Mesendoderm (in vitro differentiated cells): ENCODE measurements at regions not wholly inside any gene's neighbourhood (a gene's known extent, or its start where the extent isn't known, plus 50 kb on each side); places are given as distances from the start of the nearest gene placed in this dataset.

Experiments
- DNase-seq: peaks from one replicate; pipeline ENCODE4 v3.0.0; 2013
- H2AK5ac ChIP-seq: 2 replicates; pipeline ENCODE4 v1.6.1; 2013; ENCODE audit warnings: low read length, inconsistent platforms
- H2BK120ac ChIP-seq: 2 replicates; pipeline ENCODE4 v1.6.1; 2013; ENCODE audit warnings: low read depth, mild to moderate bottlenecking, low read length, moderate library complexity, mixed read lengths
- H2BK15ac ChIP-seq: replicated peaks from 2 replicates; pipeline ENCODE4 v1.6.1; 2013; ENCODE audit warnings: low read depth, mild to moderate bottlenecking, moderate library complexity
- H2BK5ac ChIP-seq: 2 replicates; pipeline ENCODE4 v1.6.1; 2013; ENCODE audit warnings: low read length, inconsistent platforms
- H3K18ac ChIP-seq: 2 replicates; pipeline ENCODE4 v1.6.1; 2013; ENCODE audit warnings: mild to moderate bottlenecking, low read length, mixed read lengths
- H3K23ac ChIP-seq: one replicate; pipeline ENCODE4 v1.6.1; 2013; ENCODE audit warnings: low read length
- H3K27ac ChIP-seq: 2 replicates; pipeline ENCODE4 v1.5.1; 2013; ENCODE audit warnings: low read depth, mild to moderate bottlenecking, inconsistent platforms, low read length, moderate library complexity
- H3K27me3 ChIP-seq: 2 replicates; pipeline ENCODE4 v1.6.1; 2013; ENCODE audit warnings: low read length, control low read depth, mild to moderate bottlenecking, inconsistent platforms; ENCODE audit not compliant: insufficient read depth, poor library complexity
- H3K36me3 ChIP-seq: 2 replicates; pipeline ENCODE4 v1.6.1; 2013; ENCODE audit warnings: low read length, inconsistent platforms; ENCODE audit not compliant: control insufficient read depth, insufficient read depth
- H3K4ac ChIP-seq: one replicate; pipeline ENCODE4 v1.6.1; 2013; ENCODE audit warnings: low read depth, mild to moderate bottlenecking, low read length, moderate library complexity
- H3K4me1 ChIP-seq: 2 replicates; pipeline ENCODE4 v1.6.1; 2013; ENCODE audit warnings: low read depth, low read length, inconsistent platforms; ENCODE audit not compliant: control insufficient read depth
- H3K4me2 ChIP-seq: 2 replicates; pipeline ENCODE4 v1.6.1; 2013; ENCODE audit warnings: low read length
- H3K4me3 ChIP-seq: 2 replicates; pipeline ENCODE4 v1.5.1; 2013; ENCODE audit warnings: mild to moderate bottlenecking, low read length
- H3K56ac ChIP-seq: one replicate; pipeline ENCODE4 v1.6.1; 2013; ENCODE audit warnings: low read length
- H3K79me1 ChIP-seq: 2 replicates; pipeline ENCODE4 v1.6.1; 2013; ENCODE audit warnings: low read length, inconsistent platforms
- H3K79me2 ChIP-seq: 2 replicates; pipeline ENCODE4 v1.6.1; 2013; ENCODE audit warnings: mild to moderate bottlenecking, low read length; ENCODE audit not compliant: control insufficient read depth, insufficient read depth
- H3K9ac ChIP-seq: 2 replicates; pipeline ENCODE4 v1.6.1; 2013; ENCODE audit warnings: low read length, inconsistent platforms
- H4K5ac ChIP-seq: one replicate; pipeline ENCODE4 v1.6.1; 2013; ENCODE audit warnings: low read length
- H4K8ac ChIP-seq: one replicate; pipeline ENCODE4 v1.6.1; 2013; ENCODE audit warnings: low read depth, mild to moderate bottlenecking, control low read depth, low read length, moderate library complexity
- WGBS: extraction: QIAGEN DNeasy Blood & Tissue Kit; methylation state at CpG from one replicate; pipeline ENCODE4 v1.1.7; 2013; ENCODE audit warnings: low lambda C conversion rate, missing lambda C conversion rate; ENCODE audit not compliant: insufficient coverage; ENCODE audit errors: extremely low coverage; 5-methylcytosine and 5-hydroxymethylcytosine counted together

DNA sequence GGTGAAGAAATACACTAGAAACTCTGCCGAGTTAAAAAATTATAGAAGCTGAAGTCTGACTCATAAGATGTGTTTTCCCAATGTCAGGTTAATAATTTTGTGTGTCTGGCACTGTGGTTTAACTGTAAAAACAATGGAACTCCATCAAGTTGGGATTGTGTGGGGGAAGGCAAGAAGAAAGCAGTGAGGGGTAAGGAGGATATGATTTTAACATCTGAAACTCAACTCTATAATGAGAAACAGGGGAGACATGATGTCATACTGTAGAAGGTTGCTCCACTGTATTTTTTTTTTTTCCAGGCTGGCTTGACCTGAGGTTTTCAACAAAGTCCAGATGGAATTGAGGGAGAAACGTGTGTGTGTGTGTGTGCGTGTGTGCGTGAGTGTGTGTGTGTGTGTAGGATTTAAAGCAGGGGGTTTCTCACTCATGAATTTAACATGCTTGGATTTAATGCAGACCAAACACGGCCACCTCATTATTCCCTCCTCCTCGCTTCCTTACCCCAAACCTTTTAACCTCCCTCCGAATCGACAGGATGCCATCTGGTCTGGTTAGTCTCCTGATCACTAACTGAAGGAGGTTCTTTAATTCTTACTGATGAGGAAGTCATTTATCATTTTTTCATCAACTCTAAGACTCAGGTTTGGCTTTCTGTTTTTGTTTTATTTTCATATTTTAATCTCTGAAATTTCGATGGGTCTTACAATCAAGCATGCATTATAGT is 140.2 kb upstream of the LPAR1 start:
- no peak overlapping the region for H3K4me3 ChIP-seq
- H2BK5ac ChIP-seq, result no peak overlapping the region
- H2AK5ac ChIP-seq, result no peak overlapping the region
- no peak for DNase-seq
- H4K5ac ChIP-seq, result no peak overlapping the region
- H3K56ac ChIP-seq, result no peak overlapping the region
- no peak overlapping the region for H2BK15ac ChIP-seq
- H3K4me1 ChIP-seq, result no peaks in the 10 kb centered on the region
- no CpG with 5 or more reads among the region's 9 CpGs for WGBS
- H3K36me3 ChIP-seq, result no peaks in the 10 kb centered on the region
- no peak overlapping the region for H3K9ac ChIP-seq
- peak overlapping the region; percentile 54 for H2BK120ac ChIP-seq
- no peak overlapping the region for H3K23ac ChIP-seq
- no peak overlapping the region for H3K27ac ChIP-seq
- no peak overlapping the region for H3K18ac ChIP-seq
- H3K4ac ChIP-seq, result no peak overlapping the region
- H3K27me3 ChIP-seq, result no peaks in the 10 kb centered on the region
- no peak overlapping the region for H3K4me2 ChIP-seq
- no peaks in the 10 kb centered on the region for H3K79me1 ChIP-seq
- no peaks in the 10 kb centered on the region for H3K79me2 ChIP-seq
- H4K8ac ChIP-seq, result no peak overlapping the region

DNA sequence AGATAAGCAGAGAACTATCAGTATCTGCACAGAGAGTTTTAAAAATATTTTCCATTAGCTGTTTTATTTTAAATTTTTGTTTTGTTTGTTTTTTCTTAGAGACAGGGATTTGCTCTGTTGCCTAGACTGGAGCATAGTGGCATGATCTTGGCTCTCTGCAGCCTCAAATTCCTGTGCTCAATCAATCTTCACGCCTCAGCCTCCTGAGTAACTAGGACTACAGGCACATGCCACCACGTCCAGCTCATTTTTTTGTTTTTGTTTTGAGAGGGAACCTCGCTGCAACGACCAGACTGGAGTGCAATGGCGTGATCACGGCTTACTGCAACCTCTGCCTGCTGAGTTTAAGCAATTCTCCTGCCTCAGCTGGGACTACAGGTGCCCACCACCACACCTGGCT is 138.2 kb upstream of the LPAR1 start:
- H3K4me2 ChIP-seq, result no peak overlapping the region
- no peak overlapping the region for H3K9ac ChIP-seq
- H4K5ac ChIP-seq, result no peak overlapping the region
- WGBS, result no CpG with 5 or more reads among the region's 6 CpGs
- no peak overlapping the region for H3K23ac ChIP-seq
- no peak overlapping the region for H3K27ac ChIP-seq
- no peak overlapping the region for H3K4me3 ChIP-seq
- H2AK5ac ChIP-seq, result no peak overlapping the region
- no peak overlapping the region for H3K56ac ChIP-seq
- no peaks in the 10 kb centered on the region for H3K36me3 ChIP-seq
- no peak overlapping the region for H2BK120ac ChIP-seq
- H3K79me1 ChIP-seq, result no peaks in the 10 kb centered on the region
- H3K79me2 ChIP-seq, result no peaks in the 10 kb centered on the region
- H2BK5ac ChIP-seq, result no peak overlapping the region
- H3K4me1 ChIP-seq, result no peaks in the 10 kb centered on the region
- DNase-seq, result no peak
- H4K8ac ChIP-seq, result no peak overlapping the region
- no peak overlapping the region for H2BK15ac ChIP-seq
- H3K4ac ChIP-seq, result no peak overlapping the region
- H3K18ac ChIP-seq, result no peak overlapping the region
- no peaks in the 10 kb centered on the region for H3K27me3 ChIP-seq

DNA sequence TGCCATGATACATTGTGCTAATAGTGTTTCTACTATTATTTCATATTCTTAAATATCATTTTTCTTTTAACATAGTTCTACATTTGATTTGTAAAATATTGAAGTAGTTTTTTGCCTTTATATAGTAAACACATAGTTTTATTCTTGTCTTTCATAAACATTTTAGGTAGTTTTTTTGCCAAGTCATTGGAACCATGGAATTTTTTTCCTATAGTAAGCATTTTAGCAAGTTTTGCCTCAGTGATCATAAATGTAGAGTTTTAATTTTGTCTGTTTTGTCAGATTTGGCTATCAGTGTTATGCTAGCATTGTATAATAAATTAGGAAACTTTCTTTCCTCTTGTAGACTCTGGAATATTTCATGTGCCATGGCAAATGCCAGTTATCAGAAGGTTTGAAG is 137.1 kb upstream of the LPAR1 start:
- Histone ChIP-seq H3K56ac (no peak overlapping the region), H2AK5ac (no peak overlapping the region), H3K4me1 (no peaks in the 10 kb centered on the region), H2BK15ac (no peak overlapping the region), H3K79me1 (no peaks in the 10 kb centered on the region), H3K27me3 (no peaks in the 10 kb centered on the region), H3K4ac (no peak overlapping the region), H4K5ac (no peak overlapping the region), H2BK120ac (no peak overlapping the region), H3K36me3 (no peaks in the 10 kb centered on the region), H3K9ac (no peak overlapping the region), H4K8ac (no peak overlapping the region), H3K27ac (no peak overlapping the region), H3K79me2 (no peaks in the 10 kb centered on the region), H3K23ac (no peak overlapping the region), H3K4me2 (no peak overlapping the region), H2BK5ac (no peak overlapping the region), H3K18ac (no peak overlapping the region), H3K4me3 (no peak overlapping the region)
- DNase-seq, result no peak

DNA sequence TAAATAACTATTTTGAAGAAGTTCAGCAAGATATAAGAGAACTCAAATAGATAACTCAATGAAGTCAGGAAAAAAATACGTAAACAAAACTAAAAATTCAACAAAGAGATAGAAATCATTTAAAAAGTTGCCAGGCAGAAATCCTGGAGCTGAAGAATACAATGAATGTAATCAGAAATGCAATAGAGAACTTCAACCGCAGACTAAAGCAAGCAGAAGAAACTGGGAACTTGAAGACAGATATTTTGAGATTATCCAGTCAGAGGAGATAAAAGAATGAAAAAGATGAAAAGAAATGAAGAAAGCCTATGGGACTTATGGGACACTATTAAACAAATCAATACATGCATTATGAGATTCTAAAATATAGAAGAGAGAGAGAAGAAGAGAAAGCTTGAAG is 129.1 kb upstream of the LPAR1 start:
- H3K27ac ChIP-seq, result no peak overlapping the region
- H3K4me2 ChIP-seq, result no peak overlapping the region
- no peak overlapping the region for H3K23ac ChIP-seq
- H2AK5ac ChIP-seq, result no peak overlapping the region
- H4K5ac ChIP-seq, result no peak overlapping the region
- no peaks in the 10 kb centered on the region for H3K36me3 ChIP-seq
- no peaks in the 10 kb centered on the region for H3K79me1 ChIP-seq
- H4K8ac ChIP-seq, result no peak overlapping the region
- no peak overlapping the region for H3K4me3 ChIP-seq
- H3K27me3 ChIP-seq, result no peaks in the 10 kb centered on the region
- no CpG with 5 or more reads among the region's 2 CpGs for WGBS
- H3K56ac ChIP-seq, result no peak overlapping the region
- H2BK5ac ChIP-seq, result no peak overlapping the region
- no peak overlapping the region for H2BK120ac ChIP-seq
- peaks cover 2% of the 10 kb centered on the region for H3K4me1 ChIP-seq
- H3K18ac ChIP-seq, result no peak overlapping the region
- H2BK15ac ChIP-seq, result no peak overlapping the region
- no peak overlapping the region for H3K4ac ChIP-seq
- H3K9ac ChIP-seq, result no peak overlapping the region
- DNase-seq, result no peak
- no peaks in the 10 kb centered on the region for H3K79me2 ChIP-seq

DNA sequence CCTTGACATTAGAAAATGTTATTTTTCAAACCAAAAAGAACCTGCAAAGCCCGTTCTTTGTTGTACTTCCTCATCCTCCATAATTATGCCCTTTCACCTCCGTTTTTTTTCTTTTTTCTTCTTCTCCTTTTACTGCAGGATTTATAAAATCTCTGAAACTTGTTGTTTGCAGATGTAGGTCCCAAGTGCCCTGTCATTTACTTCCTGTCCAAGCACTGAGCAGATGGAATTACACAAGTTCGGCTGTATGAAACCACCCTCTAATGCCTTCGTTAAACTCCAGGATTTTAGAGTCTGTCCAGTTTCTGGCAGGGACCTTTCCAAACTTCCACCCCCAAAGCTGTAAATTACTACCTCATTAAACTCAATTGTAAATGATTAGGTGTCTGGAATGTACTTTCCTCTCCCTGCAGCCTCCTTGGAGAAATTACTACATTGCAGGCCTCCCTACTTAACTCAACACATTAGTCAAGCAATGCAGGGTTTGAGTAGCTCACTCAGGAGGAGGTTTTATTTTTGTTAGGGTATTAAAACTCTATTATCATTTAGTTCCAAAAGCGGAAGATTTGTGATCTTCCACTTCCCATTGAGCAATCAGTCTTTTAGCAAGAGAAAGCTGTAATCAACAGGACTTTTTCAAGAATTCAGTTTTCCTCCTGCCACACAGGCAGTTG is 125.6 kb upstream of the LPAR1 start:
- Histone ChIP-seq H4K5ac (no peak overlapping the region), H2AK5ac (no peak overlapping the region), H3K27ac (no peak overlapping the region), H3K4me1 (peaks cover 2% of the 10 kb centered on the region), H4K8ac (no peak overlapping the region), H3K18ac (no peak overlapping the region), H3K9ac (no peak overlapping the region), H3K4me3 (no peak overlapping the region), H3K4me2 (no peak overlapping the region), H2BK120ac (no peak overlapping the region), H2BK5ac (no peak overlapping the region), H3K4ac (no peak overlapping the region), H3K79me1 (no peaks in the 10 kb centered on the region), H2BK15ac (no peak overlapping the region), H3K36me3 (no peaks in the 10 kb centered on the region), H3K27me3 (no peaks in the 10 kb centered on the region), H3K56ac (no peak overlapping the region), H3K79me2 (no peaks in the 10 kb centered on the region), H3K23ac (no peak overlapping the region)
- no CpG with 5 or more reads among the region's 5 CpGs for WGBS
- DNase-seq, result no peak

DNA sequence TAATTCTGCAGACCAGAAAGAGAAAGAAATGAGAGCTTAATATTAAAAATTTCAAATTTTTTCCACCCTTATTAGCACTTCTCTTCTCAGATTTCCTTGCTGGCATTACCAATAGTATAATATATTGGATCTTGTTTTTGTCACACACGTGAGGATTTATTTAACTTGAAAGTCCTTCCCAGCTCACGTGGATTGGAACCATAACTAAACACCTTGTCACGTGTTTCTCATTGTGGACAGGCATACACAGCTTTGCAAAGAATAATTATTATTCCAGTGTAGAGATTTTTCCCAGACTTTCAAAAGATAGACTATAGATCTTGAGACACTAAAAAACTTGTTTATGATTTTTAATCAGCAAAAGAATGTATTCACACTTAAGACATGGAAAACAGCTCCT is 123.8 kb upstream of the LPAR1 start:
- Histone ChIP-seq H3K27me3 (no peaks in the 10 kb centered on the region), H3K79me2 (no peaks in the 10 kb centered on the region), H3K9ac (no peak overlapping the region), H3K18ac (no peak overlapping the region), H3K4me2 (no peak overlapping the region), H3K23ac (no peak overlapping the region), H3K36me3 (no peaks in the 10 kb centered on the region), H3K4ac (no peak overlapping the region), H2AK5ac (no peak overlapping the region), H3K27ac (no peak overlapping the region), H4K5ac (no peak overlapping the region), H2BK15ac (no peak overlapping the region), H2BK5ac (no peak overlapping the region), H2BK120ac (no peak overlapping the region), H3K56ac (no peak overlapping the region), H4K8ac (no peak overlapping the region), H3K4me1 (peaks cover 2% of the 10 kb centered on the region), H3K4me3 (no peak overlapping the region), H3K79me1 (no peaks in the 10 kb centered on the region)
- no CpG with 5 or more reads among the region's 3 CpGs for WGBS
- DNase-seq, result no peak
